Right lung (tissue), 2 donors: ENCODE measurements at regions not wholly inside any gene's neighbourhood (a gene's known extent, or its start where the extent isn't known, plus 50 kb on each side); places are given as distances from the start of the nearest gene placed in this dataset.

ENCODE experiments used
- DNase-seq, 2 donors: peaks; one replicate each; pipeline ENCODE4 v3.0.0-alpha.2; 2013

DNA sequence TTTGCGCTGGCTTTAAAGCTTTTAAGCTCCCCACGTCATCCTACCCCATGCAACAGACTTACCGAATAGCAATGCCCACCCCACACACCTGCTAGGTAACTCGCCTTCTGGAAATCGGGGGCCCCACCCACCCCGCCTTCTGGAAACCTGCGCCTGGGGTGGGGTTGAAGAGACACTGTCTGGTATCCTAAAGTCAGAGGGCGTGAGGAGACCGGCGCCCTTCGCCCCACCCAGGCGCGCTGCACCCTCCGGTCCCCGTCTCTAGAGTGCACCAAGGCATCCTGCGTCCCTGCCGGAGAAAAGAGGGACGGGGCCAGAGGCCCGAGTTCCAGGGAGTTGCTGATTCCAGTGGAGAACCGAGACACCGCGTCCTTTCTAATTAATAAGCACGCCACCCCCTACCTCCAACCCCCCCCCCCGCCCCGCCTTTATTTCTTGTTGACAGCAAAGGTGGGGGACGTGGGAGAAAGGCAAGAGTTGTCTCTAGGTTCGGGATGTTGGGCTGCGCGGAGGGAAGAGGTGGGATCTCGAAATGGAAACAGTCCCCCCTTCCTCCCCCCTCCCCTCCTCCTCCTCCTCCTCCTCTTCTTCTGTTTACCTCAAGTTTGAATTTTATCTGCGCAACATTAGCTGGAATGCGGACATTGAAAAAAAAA lies 220.9 kb upstream of the MKLN1 start:
- peak in 1 of 2 donors; percentile 13 for DNase-seq

DNA sequence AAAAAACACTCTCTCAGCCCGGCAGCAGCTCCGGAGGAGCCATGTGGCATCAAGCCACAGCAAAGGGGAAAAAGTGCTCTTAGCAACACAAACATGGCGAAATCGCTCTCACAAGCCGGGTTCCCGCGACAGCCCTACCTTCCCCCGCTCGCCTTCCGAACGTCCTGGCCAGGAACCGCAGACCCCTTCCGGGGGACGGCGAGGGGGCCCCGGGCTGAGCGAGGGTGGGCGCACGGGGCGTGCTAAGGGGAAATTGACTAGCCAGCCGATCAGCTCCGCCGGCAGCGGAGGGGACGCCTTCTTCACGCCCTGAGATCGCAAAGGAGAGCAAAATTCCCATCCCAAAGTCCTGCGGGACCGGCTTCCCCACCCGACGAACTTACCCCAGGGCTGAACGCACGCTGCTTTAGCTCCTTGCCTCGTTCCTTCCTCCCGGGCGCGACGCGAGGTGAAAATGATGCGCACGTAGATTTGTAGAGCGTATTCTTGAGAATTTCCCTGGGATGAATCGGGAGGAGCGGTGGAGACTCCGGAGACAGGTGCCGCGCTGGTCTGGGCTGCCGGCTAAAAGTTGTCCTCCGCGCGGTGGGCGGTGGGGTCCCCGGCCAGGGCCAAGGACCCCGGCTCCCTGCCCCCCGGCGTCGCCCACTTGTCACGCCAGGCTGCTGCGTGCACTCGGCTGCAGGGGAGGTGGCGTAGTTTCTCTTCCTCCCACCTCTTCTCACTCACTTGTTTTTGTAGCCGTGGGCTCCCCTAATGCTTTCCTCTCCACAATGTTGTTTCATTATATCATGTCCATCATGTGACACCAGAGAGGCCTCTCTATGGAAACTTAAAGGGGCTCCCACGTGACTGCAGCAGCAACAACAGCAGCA lies 220.1 kb upstream of the MKLN1 start:
- peak in 1 of 2 donors; percentile 64 for DNase-seq

DNA sequence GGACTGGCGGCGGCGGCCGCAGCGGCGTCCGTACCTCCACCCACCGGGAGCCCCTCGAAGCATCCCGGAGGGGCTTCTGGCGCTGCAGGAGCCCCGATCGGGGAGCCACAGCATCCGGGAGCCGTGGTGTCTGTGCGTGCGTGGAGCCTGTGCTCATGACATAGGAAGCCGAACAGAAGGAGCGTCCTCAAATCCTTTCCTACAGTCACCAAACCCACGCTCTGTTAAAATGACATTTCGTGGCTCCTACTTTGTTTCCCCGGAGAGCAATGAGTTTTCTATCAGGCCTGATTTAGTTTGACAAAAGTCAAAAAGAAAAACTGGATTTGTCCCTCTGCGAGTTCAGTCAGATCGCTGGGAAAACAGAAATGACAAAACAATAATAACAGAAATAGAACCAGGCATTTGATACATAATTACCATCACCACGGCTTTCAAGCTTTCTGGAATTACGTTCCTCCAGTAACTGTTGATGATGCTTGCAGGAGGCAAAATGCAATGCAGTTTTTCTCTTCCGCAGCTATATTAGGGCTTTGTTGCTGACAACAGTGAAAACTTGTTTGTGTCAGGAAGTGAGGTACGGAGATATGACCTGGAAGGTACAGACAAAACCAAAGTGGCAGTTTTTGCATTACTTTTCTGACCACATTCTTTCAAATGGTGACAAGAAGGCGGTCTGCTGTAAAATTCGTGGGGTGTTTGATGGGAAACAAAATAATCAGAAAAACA lies 219.3 kb upstream of the MKLN1 start:
- no peak for DNase-seq

DNA sequence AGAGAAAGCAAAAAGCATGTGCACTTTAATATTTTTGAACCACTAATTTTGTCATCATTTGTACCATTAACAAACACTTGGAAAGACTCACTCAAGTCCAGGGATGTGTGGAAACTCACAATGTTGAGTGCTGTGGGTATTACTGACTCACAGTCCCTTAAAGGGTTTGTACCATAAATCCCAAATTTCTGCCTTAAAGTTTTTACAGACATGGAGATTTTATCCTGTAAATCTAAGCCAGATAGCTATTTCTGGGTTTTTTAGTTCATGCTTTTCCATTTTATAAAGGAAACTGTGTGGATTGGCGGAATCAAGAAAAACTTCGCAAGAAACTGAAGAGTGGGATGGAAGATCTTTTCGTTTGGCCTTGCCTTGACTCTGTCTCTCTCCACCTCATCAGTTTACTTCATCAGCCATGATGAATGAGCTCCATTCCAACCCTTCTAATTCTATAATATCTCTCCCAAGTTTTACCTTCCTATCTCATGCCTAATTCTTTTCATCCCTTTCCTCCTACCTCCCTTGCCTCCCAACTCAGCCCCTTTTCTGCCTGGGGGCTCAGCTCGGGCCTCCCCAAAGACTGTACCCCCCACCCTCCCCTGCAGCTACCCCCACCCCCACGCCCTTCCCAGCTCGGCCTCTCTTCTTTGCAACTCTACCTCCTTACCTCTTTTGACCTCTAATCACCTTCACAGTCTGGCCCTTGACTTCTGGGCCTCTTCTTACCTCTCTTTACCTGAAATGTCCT lies 218.5 kb upstream of the MKLN1 start:
- DNase-seq = no peak

DNA sequence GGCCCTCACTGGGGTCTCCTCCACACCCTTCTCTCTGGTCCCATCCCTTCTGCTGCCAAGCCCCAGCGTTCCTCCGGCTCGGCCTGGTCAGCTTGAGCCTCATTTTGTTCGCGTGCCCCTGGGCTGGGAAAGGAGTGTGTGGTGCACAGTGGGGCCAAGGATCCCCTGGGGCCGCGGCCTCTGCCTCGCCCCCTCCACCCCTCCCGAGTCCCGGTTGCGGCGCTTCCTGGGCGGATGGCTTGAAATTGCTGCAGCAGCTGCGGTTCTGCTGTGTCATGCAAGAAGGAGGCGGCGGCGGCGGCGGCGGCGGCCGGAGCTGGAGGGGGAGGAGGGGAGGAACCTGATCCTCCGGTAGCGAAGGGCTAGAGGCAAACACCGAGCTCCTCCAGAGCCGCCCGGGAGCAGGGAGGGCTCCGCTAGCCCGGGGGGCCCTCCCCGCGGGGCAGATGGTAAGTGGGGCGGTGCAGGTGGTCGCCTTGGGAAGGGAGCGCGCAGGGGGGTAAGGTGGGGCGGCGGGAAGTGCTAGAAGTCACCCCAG lies 217.8 kb upstream of the MKLN1 start:
- peak in 1 of 2 donors; percentile 15 for DNase-seq

DNA sequence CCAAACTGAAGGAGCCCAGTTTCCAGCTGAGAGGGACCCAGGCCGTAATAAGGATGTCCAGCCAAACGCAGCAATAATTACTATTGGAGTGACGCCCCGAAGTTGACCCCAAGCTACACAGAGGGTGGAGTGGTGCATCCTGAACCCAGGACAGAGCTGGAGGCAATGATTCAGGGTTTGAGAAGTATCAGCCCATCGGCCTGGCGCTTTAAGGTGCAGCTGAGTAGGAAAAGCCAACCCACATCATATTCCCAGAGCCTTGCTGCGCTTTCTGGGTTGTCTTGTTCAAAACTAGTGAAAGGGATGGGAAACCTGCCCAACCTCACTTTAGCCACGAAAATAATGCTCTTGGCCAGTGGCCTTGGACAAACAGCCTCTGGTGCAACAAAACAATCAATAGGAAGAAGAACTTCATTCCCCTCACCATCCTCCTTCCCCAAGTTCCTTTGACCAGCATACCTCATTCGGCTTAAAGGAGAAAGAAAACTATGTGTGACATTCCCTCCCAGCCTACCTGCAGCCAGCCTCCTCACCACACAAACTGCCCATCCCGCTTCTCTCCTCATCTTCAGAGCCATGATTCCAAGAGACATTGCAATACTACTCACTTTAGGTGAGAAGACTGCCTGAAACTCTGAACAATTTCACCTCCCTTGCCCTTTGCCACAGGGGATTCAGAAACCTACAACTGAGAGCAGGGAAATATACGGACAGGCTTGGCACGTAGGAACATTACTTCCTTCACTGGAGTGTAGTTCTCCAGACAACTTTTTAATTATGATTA lies 217.2 kb upstream of the MKLN1 start:
- DNase-seq = no peak

DNA sequence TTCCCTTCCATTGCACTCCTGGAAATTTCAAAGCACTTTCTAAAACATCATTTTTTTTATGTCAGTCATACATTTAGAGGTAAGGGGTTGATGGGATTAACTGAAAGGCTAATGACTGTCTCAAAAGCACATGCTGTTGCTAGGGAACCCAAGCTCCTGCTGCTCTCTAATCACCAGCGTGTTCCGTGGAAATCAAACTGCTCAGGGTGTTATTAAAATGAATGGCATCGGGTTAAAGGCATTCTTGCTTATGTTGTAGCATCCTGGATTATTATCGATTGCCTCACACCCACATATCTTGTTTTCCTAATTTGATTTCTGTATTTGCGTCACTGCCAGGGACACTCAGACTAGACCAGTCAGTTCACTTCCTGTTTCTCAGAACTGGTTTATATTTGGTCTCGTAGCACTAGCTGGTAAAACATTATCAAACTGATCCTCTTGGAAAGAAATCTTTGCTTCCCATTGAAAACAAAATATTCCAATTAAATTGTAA lies 216.5 kb upstream of the MKLN1 start:
- DNase-seq = peak in 1 of 2 donors; percentile 7

DNA sequence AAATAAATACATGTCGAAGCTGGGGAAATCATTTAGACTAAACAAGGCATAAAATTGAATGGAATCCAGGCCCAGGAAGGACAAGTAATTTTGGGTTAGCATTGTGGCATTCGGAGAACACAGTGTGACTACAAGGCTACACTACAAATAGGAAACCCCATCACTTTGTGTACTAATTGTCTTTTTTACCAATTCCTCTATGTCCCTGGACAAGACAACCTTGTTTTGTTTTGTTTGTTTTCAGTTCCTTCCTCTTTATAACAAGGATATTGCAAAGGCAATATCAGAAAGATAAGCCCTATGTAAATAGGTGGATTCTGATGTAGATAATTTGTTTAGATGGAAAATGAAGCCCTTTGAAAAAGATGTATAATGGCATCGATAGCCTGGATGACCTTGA lies 215.9 kb upstream of the MKLN1 start:
- no peak for DNase-seq

DNA sequence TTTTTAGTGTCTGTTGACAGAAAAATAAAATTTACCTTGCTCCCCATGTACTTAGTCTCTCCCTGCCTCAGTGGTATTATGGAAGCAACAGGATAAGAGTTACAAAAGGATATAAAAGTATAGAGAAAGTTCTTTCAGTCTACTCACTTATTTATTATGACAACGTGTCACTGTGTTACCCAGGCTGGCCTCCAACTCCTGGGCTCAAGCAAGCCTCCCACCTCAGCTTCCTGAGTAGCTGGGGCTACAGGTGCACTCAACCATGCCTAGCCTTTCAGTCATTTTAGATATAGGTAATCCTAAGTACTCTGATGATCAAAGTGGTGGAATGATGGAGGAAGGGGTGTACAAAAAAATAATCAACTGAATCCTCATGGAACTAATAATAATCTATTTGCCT lies 215.2 kb upstream of the MKLN1 start:
- DNase-seq = no peak

DNA sequence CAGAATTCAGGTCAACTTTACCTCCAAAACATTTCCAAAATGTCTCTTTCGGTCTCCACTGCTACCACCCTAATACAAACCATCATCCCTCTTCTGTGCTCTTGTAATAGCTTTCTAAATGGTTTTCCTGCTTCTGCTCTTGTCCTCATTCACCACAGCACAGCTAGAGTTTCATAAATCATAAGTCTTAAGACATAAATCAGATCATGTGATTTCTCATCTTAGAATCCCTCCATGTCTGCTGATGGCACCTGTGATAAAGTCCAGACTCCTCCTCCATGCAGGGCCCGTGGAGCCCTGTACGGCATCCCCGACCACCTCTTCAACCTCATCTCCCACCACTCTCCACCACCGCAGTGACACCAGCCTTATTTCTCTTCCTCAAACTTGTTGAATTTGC lies 212.3 kb upstream of the MKLN1 start:
- no peak for DNase-seq

DNA sequence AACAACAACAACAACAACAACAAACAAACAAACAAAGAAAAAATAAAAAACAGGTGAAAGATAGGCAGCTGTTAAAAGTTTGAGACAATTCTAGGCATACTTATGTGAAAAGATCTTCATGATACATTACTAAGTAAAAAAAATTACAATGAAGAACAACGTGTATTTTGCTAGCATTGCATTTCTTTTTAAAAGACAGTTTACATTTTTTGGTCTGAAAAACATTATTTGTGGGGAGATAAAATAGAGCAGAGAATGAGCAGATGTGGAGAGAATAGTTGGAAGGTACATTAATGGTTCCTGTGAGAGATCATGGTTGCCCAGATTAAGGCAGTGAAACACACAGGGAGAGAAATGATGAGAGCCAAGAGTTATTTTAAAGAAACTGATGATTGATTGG lies 210.2 kb upstream of the MKLN1 start:
- DNase-seq = no peak

DNA sequence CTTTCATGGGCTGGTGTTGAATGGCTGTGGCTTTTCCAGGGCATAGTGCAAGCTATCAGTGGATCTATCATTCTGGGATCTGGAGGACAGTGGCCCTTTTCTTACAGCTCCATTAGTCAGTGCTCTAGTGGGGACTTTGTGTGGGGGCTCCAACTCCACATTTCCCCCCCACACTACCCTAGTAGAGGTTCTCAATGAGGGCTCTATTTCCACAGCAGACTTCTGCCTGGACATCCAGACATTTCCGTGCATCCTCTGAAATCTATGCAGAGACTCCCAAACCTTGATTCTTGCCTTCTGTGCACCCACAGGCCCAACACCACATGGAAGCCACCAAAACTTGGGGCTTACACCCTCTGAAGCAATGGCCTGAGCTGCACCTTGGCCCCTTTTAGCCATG lies 208.3 kb upstream of the MKLN1 start:
- DNase-seq = no peak

DNA sequence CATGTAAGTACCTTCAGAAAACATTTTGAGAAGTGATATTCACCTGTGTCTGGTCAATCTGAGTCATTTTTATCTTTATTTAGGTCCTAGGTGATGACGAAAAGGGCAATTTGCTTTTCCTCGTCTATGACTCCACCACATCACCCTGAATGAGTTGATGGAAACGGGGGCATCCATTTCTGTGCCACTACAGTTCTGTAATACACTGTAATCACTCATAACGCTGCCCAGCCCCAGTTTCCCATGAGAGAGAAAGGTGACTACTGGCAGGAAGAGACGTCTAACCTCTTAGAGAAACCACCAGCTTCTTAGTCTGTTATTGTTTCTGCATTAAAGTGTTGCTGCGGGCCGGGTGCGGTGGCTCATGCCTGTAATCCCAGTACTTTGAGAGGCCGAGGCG lies 205.3 kb upstream of the MKLN1 start:
- DNase-seq = no peak

DNA sequence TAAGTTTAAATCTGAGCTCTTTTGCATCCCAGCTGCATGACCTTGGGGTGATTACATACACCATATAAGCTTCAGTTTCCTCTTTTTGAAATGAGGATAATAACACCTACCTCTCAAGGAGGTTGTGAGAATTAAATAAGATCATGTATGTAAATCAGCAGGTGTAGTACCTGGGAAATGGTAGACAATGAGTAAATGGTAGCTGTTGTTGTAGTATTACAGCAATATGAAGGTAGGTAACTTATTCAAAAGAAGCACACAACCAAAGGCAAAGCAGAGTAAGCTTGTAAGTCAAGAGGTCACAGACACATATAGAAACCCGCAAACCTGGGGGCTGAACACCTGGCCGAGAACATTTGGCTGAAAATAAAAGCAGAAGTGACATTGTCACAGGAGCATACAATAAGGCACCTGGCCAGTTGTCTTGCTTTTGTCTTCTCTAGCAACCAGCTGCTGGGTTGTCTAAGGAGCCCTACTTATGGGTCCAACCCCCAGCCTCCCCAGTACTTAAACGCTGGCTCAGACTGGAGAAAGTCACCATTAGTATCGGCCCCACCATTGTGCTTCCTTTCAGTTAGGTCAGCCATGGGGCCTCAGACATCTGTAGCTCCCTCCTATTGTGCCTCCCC lies 203.6 kb upstream of the MKLN1 start:
- DNase-seq = no peak

DNA sequence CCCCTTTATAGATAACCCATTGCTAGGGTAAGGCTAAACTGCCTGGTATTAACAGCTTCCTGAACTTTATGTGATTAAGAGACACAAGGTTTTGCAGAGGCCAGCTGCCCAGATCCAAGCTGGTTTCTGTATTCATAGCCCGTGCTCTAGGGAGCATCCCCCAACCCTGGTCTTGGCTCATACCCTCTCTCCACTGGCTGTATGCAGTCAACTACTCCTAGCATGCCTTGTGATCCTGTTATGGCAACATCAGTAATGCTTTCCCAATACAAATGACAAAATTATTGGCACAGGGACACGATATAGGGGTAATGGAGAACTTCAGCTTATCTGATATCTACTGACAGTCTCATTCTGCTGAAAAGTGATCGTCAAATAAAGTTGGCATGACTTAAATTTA lies 202.8 kb upstream of the MKLN1 start:
- DNase-seq = no peak

DNA sequence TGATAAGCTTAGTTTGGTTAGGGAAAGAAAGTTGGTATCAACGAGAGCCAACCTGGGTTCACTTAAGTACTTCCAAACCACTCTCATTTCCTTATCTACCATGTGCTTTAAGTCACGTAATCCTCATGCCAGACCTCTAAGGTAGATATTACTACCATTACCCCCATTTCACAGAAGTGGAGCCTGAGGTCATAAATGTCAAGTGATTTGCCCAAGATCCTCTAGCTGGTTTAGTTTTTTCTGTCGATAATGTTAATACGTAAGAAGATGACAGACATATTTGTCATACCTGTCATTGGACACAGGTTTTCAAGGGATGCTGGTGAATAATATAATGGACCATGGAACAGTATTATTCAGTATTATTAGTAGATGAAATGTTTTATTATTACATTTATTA lies 197.4 kb upstream of the MKLN1 start:
- no peak for DNase-seq

DNA sequence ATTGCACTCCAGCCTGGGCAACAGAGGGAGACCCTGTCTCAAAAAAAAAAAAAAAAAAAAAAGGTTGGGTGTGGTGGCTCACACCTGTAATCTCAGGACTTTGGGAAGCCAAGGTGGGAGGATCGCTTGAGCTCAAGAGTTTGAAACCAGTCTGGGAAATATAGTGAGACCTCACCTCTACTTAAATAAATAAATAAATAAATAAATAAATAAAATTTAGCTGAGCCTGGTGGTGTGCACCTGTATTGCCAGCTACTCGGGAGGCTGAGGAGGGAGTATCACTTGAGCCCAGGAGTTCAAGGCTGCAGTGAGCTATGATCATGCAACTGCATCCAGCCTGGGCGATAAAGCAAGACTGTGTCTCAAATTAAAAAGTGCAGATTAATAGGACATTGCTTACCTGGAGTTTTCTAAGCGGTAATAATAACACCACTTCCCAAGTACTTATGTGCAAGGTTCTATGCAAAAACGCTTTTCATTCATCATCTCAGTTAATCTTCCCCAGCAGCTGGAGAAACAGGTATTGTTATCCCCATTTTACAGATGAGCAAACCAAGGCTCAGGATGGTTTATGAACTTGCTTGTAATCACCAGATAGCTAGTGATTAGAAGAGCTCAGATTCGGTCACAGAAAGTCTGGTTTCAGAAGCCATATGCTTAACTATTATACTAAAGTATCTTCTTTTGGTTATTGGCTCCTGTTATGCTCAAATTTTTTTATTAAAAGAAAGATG lies 196.5 kb upstream of the MKLN1 start:
- DNase-seq = no peak

DNA sequence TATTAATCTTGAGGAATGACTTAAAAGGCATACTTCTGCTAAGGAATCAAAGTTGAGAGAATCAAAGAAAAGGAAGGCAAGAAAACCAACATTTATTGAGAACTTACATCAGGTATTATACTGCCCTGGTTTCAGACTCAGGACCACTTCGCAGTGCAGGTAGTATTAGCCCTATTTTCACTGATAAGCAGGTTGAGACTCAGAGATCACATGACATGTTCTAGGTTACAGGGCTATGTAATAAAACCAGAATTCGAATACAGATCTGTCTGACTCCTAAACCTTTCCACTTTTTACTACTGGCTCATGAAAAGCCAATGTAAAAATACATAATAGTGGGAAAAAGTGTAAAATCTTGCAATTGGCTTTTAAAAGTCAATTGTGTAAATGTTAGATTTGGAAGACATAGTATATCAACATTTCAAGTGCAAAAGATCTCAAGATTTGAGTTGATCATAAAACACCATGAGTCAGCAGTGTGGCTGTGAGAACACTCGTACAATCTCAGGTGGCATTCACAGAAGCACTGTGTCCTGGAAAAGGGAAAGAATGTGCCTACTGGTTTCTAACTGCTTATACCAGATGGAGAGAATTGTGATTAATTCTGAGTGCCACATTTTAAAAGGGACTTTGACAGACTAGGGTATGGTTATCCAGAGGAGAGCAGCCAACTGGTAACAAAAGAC lies 195.8 kb upstream of the MKLN1 start:
- no peak for DNase-seq

DNA sequence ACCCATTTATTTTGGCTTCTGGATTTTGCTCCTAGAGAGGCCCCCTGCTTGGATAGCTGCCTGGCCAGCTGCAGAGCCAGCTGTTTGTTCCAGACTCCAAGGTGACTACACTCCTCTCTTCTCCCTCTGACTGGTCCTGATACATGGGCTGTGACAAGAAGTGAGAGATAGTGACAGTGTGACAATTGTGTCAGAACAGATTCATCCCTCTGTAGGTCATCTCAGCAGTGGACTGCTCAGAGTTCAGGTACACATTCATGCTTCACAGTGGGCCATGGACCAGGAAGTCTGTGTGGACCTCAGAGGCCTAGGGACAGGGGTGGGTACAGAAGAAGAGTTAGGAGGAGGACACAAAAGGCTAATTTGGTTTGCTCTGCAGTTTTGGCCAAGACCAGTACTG lies 188.2 kb upstream of the MKLN1 start:
- DNase-seq = no peak
